GM21529 (cell line): ENCODE measurements at regions not wholly inside any gene's neighbourhood (a gene's known extent, or its start where the extent isn't known, plus 50 kb on each side); places are given as distances from the start of the nearest gene placed in this dataset.

Experiments
- ATAC-seq: cut with Tn5 transposase; IDR thresholded peaks from one replicate; pipeline ENCODE4 v1.9.1; 2021; ENCODE audit not compliant: unreplicated experiment

DNA sequence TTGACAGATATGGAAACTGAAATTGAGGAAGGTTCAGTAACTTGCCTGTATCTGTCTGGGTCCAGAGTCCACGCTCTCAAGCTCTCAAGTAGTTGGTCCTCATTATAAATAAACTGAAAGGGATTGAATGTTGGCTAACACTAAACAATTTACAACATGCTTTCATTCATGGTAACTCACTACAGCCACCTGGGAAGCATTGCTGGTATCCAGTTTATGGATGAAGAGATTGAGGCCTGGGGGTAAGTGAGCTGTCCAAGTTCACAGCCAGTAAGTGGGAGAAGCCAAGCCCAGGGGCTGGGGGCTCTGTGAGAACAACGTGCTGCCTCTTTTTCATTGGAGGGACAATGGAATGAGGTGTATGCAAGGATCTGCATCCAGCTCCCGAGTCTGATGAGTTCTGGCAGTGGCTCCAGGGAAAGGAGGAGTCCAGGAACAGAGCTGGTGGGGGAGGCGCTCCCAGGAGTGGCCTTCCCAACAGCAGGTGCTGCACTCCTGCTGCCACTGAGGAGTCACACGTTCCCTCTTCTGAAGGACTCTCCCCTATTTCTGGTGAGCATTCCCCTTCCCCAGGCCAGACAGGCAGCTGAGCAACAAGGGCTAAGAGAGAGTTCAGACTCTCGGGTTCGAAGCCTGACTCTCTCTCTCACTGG lies 175.8 kb downstream of the CSNK2A3 start:
- ATAC-seq = no peak

DNA sequence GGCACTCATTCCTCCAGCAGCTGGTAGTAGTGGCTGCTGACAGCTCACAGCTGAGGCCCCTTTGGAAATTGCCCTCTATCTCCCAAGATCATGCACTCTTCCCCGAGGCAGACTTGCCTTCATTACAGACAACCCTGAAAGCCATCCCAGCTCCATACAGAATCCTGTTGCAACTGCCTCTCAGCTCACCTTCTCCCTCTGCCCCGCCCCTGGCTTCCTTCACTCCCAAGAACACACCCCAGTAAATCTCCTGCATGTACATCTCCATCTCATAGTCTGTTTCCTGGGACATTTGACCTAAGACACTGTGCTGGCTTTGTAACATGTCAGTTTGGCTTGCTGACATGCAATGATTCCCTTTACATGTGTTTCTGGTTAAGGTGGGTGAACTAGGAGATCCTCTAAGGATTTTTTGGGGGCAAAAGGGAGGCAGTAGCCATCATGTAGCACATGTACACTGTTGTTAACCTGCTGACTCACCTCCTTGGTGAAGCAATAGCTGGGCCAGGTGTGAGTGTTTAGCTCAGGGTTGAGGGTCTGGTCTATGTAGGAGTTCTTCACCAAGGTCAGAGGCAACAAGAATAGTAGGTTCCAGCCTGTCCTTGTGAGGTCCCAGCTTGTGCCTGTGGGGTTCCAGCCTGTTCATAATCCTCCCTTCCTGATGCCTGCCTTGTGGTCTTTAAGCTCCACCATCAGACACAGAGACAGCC lies 179.6 kb downstream of the CSNK2A3 start:
- ATAC-seq = no peak

DNA sequence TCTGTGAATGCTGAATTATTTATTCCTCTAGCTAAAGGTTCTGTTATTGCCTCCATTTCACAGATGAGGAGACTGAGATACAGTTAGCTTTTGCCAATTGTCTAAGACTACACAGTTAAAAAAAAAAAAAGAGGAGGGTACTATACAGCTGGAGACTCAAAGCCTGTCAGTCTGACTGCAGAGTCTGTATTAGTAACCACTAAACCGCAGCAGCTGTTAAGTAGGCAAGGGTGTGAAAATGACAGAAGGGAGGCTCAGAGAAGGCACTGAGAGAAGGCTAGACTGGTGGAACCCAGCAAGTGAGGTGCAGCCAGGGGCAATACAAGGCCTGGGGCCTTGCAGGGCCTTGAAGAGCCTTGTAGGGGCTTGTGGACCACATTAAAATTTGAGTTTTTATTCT lies 181.2 kb downstream of the CSNK2A3 start:
- ATAC-seq = peak; percentile 90

DNA sequence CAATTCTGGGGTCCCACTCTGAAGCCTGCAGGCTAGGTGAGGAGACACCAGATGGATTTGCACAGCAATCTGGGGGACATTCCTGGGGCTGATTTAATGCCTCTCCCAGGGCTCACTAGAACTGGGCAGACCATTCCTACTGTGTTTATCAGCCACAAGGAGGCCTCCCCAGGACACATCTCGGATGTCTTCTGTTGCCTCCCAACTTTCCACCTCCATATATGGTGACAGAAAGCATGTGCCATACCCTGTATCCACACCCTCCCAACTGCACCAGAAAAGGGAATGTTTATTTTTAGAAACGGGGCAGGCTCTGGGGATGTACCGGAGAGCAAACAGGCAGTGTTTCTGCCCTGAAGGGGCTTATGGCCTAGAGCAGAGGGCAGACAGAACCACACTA lies 181.8 kb downstream of the CSNK2A3 start:
- ATAC-seq = no peak

DNA sequence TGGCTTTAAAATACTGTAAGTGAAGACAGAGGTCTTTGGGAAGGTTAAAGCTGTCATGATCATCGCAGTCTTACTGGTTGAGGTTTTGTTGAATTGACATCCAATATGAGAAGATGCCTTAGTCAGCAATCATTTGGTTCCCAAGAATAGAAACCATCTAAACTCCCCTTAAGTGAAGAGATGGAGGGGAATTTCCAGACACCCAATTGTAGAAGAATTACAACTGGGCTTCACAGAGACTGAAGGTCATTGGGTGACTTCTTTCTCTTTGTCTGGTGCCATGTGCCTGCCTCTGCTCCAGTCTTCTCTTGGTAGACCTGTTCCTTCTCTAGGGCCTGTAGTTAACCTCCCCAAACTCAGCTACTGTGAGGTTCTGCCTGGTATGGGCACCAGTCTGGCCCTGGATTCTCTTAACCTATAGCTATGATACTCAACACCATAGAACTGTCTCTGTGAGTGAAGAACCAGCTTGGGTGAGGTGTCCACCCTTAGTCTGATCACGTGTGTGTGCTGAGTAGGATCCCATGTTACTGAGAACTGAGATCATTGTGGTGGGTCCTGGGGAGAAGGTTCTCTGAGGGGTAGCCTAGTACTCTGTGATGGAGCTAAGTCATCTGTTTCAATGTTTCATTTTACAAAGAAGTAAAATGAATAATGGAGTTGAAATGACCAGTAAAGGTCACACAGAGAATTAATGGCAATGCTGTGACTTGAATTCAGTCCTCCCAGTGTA lies 182.5 kb downstream of the CSNK2A3 start:
- ATAC-seq = no peak

DNA sequence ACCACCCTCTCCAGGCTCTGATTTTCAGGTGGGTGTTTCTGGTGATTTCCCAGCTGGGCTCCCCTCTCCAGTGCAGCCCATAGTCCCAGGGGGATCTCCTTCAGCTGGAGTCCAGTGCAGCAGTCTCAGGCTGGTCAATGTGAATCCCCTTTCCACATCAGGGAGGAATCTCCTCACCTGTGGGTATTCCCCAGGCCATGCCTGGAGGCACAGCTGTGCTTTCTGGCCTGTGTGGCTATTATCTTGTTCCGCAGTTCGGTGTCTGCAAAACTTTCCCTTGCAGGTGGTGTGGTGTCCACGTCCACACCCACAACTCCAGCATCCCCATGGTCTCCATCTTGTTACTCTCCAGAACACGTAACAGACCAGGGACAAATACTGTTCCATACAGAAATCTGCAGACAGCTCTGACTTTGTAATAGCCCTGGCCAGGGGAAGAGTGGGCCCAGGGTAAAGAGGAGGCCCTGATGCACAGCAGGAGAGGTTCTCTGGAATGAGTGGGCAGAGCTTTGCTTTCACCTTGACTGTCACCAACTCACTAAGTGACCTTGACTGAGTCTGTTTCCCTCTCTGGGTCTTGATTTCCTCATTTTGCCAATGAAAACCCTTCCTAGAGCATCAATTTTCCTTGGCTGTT lies 183.2 kb downstream of the CSNK2A3 start:
- peak; percentile 40 for ATAC-seq

DNA sequence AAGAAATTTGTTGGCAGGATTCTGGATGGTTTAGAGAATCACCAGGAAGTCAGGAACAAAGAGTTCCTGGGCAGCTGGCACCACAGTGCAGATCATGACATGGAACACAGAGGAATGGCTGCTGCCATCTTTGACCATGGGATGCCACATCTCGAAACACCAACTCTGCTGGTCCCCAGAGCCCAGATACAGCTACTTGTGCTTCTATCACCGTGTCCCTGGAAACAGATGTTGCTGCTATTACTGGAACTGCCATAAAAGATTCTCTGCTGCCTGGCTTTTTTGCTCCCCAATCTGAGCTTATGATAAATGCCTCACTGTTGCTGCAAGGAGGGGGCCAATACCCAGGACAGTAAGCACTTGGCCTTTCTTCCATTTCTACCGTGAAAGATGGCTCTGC lies 185.2 kb downstream of the CSNK2A3 start:
- ATAC-seq = no peak

DNA sequence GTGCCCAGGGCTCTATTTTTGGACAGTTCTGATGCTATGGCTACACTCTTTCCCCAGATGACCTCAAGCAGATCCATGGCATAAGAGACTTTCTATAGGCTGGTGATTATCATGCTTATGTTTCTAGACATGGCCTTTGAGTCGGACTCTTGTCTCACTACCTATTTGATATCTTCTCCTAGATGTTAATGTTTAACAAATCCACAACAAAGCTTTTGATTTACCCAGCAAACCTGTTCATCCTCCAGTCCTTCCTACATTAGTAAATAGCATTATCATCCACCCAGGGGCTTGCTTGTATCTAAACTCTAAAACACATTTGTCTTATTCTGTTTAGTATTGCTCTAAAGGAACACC lies 188.7 kb downstream of the CSNK2A3 start:
- ATAC-seq = no peak

DNA sequence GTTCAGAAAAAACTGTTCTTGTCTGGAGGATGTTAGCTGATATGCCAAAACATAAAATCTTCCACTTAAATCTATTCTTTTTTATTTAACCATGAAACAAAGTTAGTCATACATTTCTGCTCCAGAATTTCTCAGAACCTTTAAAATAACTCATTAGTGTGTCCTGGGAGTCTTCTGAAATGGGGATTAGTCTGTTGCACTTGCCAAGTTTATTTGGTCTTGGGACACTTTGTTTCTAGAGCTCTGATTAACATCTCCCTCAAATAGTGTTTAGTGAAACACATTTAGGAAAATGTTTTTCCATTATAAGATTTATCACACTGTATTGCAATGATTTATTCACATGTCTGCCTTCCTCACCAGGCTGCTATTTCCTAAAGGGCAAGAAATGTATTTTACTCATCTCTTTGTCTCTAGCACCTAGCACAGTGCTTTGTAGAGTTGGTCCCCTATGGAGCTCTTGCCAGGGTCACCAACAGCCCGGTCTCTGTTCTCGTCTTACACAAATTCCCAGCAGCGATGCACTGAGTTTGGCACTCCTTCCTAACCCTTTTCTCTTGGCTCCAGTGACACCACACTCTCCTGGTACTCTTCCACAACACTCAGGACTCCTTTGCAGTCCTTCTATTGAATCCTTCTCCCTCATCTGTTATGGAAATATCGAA lies 189.2 kb downstream of the CSNK2A3 start:
- ATAC-seq = no peak

DNA sequence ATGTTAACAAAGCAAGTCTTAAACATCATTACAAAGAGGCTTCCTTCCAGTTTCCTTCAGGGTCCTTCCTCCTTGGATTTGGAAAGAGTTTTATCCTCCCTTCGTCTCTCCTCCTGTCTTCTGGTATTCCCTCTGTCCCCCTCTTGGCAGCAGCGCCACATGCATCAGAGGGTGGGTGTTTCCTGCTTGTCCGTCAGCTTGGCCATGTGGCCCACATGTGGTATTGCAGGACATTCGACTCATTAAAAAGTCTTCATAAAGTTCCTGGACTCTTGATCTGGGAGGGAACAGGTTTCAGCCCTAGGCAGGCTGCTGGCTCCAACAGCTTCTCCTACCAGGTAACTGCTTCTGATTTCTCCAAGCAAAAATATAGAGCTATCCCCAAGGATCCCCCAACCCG lies 189.8 kb downstream of the CSNK2A3 start:
- ATAC-seq = no peak

DNA sequence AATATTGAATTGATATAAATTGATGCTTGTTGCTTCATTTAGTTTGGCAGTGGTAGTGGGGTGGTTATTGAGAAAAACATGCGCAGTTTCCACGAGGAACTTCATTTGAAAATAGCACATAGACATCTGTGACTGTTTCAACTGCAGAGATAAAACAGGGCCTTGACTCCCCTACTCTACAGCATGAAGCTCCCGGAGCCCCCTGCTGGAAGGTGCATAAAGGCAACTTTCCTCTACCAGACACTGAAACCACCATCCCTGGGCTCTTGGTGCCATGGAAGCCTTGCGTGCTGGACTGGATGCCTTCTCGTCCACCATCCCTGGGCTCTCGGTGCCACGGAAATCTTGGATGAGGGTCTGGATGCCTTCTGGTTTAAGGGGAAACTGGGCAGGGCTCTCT lies 195.9 kb downstream of the CSNK2A3 start:
- ATAC-seq = no peak

DNA sequence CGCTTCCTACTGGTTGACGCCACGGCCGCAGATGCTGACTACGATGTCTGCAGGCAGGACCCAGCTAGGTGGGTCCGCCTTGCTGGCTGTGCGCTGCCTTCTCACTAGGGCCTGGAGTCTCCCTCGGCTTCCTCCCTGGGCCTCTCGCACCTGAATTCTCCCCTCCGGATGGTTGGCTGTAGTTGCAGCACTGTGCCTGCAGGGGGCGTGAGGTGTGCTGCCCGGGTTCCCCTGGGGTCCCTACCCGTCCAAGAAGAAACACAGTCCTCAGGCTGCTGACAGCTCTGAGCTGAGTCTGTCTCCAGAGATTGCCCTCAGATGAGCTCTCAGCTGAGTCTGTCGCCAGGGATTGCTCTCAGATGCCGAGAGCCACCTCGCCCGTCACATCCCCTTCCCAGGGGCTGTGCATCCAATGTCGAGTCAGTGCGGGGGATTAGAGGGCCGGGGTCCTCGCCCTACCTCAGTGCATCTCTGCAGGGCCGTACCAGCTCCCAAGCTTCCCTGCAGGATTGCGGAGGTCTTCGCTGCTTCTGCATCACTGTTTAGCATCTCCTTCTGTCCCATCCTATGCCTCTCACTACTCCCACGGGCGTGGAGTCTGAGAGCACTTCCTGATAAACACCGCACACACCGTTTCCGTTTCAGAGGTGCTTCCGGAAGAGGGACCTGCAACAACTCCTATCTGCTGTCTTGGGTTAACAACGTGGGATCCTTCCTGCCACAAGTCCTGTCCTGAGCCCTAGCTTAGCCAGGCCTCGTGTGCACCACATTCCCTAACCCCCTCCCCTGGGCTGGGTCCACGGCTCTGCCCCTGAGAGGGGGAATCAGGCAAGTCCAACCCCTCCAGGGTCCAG lies 196.9 kb downstream of the CSNK2A3 start:
- ATAC-seq = no peak

DNA sequence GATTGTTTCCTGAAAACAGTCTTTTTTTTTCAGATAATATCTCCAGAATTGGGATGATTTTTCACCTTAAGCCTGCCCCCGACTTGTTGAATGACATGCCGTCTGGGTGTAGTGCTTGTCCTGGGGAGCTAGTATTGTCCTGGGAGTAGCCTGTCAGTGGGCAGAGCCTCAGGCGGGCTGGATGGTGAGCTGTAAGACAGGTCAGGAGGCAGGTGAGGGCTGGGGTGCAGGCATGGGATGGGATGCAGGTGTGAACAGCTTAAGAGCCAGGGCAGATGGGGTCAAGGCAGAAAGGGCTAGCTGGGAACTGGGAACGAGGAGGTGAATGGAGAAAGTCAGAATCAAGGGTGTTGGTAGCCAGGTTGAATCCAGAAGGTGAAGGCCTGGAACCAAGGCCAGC lies 200.2 kb downstream of the CSNK2A3 start:
- no peak for ATAC-seq

DNA sequence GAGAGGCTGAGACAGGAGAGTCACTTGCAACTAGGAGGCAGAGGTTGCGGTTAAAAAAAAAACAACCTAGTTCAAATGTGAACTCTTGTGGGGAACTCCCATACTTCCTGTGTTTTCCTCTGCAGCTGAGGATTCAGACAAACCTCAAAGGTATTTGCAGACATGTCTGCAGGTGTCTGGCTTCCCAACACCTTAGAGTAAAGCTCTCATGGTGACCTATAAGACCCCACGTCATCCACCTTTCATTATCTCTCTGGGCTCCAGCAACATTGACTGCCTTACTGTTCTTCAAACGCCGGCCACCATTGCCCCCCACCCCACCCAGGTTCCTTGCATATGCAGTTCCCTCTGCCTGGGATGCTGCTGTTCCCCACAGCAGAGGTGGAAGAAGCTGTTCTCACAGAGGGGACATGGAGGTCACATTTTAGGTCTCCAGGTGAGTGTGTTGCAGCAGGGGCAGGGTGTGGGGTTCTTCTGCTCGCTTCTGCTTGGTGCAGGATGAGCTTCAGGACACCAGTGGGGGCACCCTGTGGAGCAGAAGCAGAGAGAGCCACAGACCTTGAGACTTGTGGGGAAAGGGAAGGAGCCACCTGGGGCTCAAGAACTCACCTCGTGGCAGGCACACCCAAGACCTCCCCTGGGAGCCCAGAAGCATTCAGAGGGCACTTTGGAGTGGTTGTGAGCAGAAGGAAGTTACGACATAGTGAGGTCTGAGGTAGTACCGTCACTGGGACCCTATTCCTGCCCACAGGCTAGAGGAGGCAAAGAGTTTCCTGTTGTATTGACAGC lies 203.2 kb downstream of the CSNK2A3 start:
- no peak for ATAC-seq

DNA sequence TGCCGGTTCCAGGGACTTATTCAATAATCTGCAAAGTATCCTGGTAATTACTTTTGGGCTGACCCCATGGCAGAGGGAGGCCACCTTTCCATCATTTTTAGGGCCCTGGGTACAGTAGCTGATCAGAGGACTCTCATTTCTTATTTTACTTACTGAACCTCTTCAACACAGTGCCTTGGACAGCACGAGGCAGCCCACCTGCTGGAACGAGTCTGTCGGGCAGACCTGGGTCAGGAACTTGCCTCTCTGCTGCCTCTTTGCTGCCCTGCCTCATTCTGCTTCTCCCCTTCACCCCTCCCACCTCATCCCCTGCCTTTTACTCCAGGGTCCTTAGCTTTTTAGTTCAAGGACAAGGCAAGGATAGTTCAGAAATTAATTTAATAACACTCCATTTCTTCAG lies 204.5 kb downstream of the CSNK2A3 start:
- ATAC-seq = no peak

DNA sequence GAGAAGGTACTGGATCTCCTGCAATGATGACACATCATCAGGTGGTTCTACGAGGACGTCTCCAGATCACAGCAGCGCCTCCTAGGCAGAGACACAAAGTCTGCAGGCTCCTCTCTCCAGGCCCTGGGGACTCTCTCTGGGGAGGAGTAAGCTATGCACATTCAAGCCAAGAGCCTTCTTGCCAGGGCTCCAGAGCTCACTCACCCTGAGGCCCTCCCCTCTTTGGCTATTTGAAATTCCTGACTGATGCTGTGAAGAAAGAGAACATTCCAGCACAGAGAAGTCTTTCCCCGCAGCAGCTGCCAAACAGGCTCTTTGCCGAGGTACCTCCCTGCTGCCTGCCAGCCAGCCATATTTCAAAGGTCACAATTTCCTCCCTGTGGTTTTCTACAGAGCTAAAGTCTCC lies 204.9 kb downstream of the CSNK2A3 start:
- ATAC-seq = no peak

DNA sequence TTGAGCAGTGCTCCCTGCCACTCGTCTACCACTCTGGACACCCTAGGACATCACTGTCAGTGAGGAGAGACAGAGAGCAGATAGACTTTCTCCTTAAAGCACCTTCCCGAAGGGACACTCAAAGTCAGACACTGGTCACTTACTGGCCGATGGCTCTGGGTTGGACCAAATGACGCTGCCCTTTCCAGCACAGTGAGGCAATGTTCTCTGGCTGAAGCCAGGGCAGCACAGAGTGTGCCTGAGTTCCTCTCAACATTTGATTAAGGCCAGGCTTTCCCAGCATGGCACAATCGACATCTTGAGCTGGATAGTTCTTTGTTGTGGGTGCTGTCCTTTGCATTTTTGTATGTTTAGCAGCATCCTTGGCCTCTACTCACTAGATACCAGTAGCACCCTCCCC lies 206.2 kb downstream of the CSNK2A3 start:
- no peak for ATAC-seq

DNA sequence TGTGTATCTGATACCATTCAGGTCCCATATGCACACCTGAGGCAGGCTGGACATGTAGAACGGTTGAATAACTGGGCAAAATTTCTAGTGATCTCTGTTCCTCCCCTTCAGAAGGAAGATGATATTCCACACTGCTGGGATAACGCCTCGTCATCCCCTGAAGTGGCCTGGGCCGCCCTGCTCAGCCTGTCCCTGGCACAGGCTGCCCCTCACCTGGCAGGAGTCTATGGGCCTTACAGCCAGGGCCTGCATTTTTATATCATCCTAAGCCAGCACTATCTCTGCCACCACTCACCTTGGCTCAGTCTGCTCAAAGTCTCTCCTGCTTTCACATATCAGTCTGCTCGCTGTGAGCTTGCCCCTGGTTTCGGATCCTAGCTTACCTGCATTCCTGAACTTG lies 209.2 kb downstream of the CSNK2A3 start:
- ATAC-seq = no peak

DNA sequence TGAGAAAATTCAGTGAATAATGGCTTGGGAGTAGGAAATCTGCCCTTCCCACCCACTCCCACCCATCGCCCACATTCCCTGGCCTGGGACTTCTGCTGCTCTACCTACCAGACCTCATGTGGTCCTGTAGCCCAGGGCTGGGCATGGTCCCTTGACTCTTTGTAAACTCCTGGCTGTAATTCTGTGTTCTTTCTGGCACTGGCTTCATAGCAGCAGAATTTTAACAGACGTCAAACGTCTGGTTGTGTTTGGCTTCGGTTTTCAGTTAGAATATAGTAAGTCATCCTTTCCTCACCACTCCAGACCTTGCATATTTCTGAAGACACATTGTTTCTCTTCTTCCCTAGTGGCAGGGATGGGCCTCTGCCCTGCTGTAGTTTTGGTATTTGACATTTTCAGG lies 210.6 kb downstream of the CSNK2A3 start:
- ATAC-seq = no peak

DNA sequence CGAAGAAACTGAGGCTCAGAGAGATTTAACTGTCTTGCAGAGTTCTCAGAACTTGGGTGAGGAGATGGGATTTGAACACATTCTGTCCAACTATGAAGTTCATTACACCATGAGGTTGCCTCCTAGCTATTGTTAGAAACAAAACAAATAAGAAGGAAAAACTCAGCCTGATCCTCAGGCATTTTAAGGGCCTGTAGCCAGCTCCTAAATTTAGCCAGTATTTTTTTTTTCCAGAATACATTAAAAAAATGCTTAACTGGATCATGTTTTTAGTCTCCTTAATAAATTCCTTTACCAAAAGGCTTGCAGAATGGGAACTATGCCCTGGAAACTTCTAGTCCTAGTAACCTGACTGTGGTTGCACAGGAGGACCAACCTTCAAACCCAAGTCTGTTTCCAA lies 212.0 kb downstream of the CSNK2A3 start:
- ATAC-seq = no peak
